ENCODE measurements at regions not wholly inside any gene's neighbourhood (a gene's known extent, or its start where the extent isn't known, plus 50 kb on each side); places are given as distances from the start of the nearest gene placed in this dataset.

DNA sequence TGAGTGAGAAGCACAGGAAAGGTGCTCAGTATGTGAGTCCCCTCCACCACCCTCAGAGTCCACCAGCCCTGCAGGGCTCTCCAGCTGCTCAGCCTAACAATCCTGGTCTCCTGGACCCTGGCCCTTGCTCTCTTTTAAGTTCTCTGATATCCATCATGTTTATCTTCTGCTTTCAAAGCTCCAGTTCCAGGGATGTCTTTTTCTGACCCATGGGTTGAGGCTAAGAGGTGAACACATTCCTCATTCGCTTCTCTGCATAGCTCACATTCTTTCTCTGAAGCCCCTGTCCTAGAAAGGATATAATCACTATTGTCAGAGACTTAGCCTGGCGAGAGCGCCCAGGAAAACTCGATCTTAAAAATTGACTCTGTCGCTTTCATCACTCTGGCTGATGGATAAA, 86.4 kb downstream of the ARL4C start:
- TF ChIP-seq EP300 (IDR thresholded peaks at IDR 0.05) (no peak), CTCF (IDR thresholded peaks at IDR 0.05) (no peak), POLR2A (IDR thresholded peaks at IDR 0.05) (no peak)
- no peak for DNase-seq (ENCODE audit: low spot score in 2 of 2)
- Histone ChIP-seq H3K4me3 (no peak overlapping the region), H3K27me3 (no peaks in the 10 kb centered on the region), H3K36me3 (no peaks in the 10 kb centered on the region), H3K27ac (no peak overlapping the region), H3K4me1 (peaks cover 0 to 6% (median 0%) of the 10 kb centered on the region in 4 donors), H3K9me3 (no peaks in the 10 kb centered on the region)
- 59 to 69% methylated on average over 5 of the region's 5 CpGs for WGBS, 2 donors

GRCh38 chr2:234409590-234409989, 87.3 kb downstream of the ARL4C start:
- Histone ChIP-seq H3K27me3 (no peaks in the 10 kb centered on the region), H3K36me3 (no peaks in the 10 kb centered on the region), H3K4me1 (peaks cover 0 to 6% (median 0%) of the 10 kb centered on the region in 4 donors), H3K27ac (no peak overlapping the region), H3K9me3 (no peaks in the 10 kb centered on the region), H3K4me3 (no peak overlapping the region)
- TF ChIP-seq EP300 (IDR thresholded peaks at IDR 0.05): no peak
- TF ChIP-seq POLR2A (IDR thresholded peaks at IDR 0.05): no peak
- TF ChIP-seq CTCF (IDR thresholded peaks at IDR 0.05): no peak
- DNase-seq (ENCODE audit: low spot score in 2 of 2): no peak
- 82 to 91% methylated on average over 8 of the region's 8 CpGs for WGBS, 2 donors

GRCh38 chr2:234406085-234406484, 90.8 kb downstream of the ARL4C start:
- TF ChIP-seq POLR2A (IDR thresholded peaks at IDR 0.05) (no peak), CTCF (IDR thresholded peaks at IDR 0.05) (no peak), EP300 (IDR thresholded peaks at IDR 0.05) (no peak)
- no peak overlapping the region for H3K4me3 ChIP-seq
- DNase-seq (ENCODE audit: low spot score in 2 of 2): no peak
- no peak overlapping the region for H3K27ac ChIP-seq
- no peaks in the 10 kb centered on the region for H3K36me3 ChIP-seq
- no peaks in the 10 kb centered on the region for H3K4me1 ChIP-seq
- H3K27me3 ChIP-seq: no peaks in the 10 kb centered on the region
- no peaks in the 10 kb centered on the region for H3K9me3 ChIP-seq
- 75 to 79% methylated on average over 9 of the region's 9 CpGs for WGBS, 2 donors

DNA sequence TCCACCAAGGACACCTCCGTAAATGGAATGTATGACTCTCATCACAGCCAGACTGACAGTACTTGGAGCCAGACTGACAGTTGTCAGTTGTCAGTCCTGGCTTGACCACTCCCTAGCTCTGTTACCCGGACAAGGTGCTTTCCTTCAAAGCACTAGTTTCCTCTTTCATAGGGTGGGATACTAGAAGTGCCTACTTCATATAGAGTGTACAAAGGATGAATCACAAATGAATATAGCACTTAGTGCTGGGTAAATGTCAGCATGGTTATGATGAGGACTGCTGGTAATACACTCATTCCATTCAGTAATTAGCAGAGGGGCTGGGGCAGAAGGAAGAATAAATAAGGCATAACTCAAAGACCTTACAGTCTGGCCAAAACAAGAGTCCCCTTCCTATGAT, 91.4 kb downstream of the ARL4C start:
- Histone ChIP-seq H3K27ac (no peak overlapping the region), H3K36me3 (no peaks in the 10 kb centered on the region), H3K27me3 (no peaks in the 10 kb centered on the region), H3K4me3 (no peak overlapping the region), H3K9me3 (no peaks in the 10 kb centered on the region), H3K4me1 (no peaks in the 10 kb centered on the region)
- 66 to 67% methylated on average over 2 of the region's 2 CpGs for WGBS, 2 donors
- TF ChIP-seq EP300 (IDR thresholded peaks at IDR 0.05) (no peak), CTCF (IDR thresholded peaks at IDR 0.05) (no peak), POLR2A (IDR thresholded peaks at IDR 0.05) (no peak)
- no peak for DNase-seq (ENCODE audit: low spot score in 2 of 2)

DNA sequence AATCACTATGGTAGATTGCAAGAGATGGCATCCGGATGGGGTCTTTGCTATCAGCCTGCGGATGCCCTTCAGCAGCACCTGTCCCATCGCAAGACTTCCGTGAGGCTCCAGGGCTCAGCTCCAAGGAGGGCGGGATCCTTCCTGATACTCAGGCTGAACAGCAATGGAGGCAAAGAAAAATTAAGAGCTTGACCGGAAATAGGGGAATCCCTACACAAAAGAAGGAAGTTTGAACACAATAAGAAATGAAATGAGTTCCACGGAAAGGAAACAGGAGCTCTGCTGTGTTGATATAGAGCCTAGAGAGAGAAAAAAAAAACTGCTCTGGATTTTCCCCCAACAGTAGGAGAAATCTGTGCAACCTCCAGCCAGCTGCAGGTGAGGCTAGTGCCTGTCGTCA, 91.9 kb downstream of the ARL4C start:
- 63 to 77% methylated on average over 8 of the region's 8 CpGs for WGBS, 2 donors
- H3K4me3 ChIP-seq: no peak overlapping the region
- no peak overlapping the region for H3K27ac ChIP-seq
- TF ChIP-seq POLR2A (IDR thresholded peaks at IDR 0.05): no peak
- TF ChIP-seq CTCF (IDR thresholded peaks at IDR 0.05): no peak
- no peak for TF ChIP-seq EP300 (IDR thresholded peaks at IDR 0.05)
- DNase-seq (ENCODE audit: low spot score in 2 of 2): no peak
- no peaks in the 10 kb centered on the region for H3K9me3 ChIP-seq
- H3K36me3 ChIP-seq: no peaks in the 10 kb centered on the region
- H3K4me1 ChIP-seq: no peaks in the 10 kb centered on the region
- no peaks in the 10 kb centered on the region for H3K27me3 ChIP-seq
